ENCODE measurements at regions not wholly inside any gene's neighbourhood (a gene's known extent, or its start where the extent isn't known, plus 50 kb on each side); places are given as distances from the start of the nearest gene placed in this dataset.

GRCh38 chr9:21672761-21673160, 129.7 kb upstream of the MTAP start:
- no peak for DNase-seq

DNA sequence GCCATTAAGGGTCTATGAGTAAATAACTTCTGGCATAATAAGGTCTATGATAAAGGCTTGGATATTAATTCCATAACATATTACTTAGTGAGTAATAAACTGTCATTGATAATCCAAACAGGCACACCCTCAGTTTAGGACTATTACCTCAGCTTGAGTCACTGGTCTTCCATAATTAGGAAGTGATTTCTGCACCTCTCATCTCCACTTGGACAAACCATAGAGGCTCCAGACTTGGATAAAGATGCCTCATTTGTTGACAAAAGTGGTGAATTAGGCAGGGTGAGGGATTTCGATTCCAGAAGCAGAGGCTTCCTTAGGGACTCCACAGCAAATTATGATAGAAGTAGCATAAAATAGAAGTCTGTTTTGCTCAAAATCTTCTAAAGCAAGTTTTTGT, 127.5 kb upstream of the MTAP start:
- no peak for DNase-seq

GRCh38 chr9:21677387-21677786, 125.0 kb upstream of the MTAP start:
- no peak for DNase-seq

- DNase-seq = peak; percentile 20 to 25
Observed at GRCh38 chr9:21677834-21678233, 124.6 kb upstream of the MTAP start.

DNA sequence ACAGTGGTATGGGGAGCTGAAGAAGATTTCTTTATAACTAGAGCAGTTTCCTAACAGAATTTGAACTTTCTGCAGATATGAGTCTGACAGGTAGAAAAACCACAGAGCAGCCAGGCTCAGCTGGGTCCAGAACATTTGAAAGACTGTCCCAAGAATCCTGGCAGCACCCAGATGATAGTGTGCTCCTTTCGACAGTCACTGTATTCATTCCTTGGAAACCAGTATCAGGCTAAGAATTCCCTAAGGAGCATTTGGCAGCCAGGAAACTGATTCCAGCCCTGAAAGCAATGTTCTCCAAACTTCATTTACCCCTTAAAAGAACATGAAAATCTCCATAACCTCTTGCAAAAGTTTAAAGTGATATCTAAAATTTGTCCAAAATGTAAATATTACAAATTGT, 123.0 kb upstream of the MTAP start:
- DNase-seq = no peak

- no peak for DNase-seq
Observed at GRCh38 chr9:21680590-21680989, 121.8 kb upstream of the MTAP start.

GRCh38 chr9:21681641-21682040, 120.8 kb upstream of the MTAP start:
- DNase-seq = peak in 1 of 2 experiments; percentile 1

DNA sequence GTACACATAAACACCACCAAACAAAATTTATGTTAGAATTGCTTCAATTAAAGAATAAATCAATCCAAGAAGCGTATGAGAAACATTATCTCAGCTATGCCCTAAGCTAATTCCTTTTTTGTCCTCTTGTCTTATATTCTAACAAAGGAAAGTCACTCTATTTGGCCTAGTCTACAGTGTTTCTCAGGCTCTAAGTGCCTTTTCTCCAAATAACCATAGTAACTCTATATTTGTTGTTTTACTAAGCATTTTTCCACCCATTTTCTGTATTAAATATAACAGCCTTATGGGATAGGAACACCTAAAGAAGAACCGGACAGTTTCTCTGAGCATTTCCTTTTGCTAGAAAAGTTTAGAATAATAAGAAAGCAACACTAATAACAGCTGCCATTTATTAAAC, 120.1 kb upstream of the MTAP start:
- DNase-seq = no peak

- DNase-seq = no peak
Observed at GRCh38 chr9:21682981-21683380, 119.5 kb upstream of the MTAP start.

- DNase-seq = no peak
Observed at GRCh38 chr9:21683484-21684175, 118.8 kb upstream of the MTAP start.

- no peak for DNase-seq
Observed at GRCh38 chr9:21684231-21684630, 118.2 kb upstream of the MTAP start.

DNA sequence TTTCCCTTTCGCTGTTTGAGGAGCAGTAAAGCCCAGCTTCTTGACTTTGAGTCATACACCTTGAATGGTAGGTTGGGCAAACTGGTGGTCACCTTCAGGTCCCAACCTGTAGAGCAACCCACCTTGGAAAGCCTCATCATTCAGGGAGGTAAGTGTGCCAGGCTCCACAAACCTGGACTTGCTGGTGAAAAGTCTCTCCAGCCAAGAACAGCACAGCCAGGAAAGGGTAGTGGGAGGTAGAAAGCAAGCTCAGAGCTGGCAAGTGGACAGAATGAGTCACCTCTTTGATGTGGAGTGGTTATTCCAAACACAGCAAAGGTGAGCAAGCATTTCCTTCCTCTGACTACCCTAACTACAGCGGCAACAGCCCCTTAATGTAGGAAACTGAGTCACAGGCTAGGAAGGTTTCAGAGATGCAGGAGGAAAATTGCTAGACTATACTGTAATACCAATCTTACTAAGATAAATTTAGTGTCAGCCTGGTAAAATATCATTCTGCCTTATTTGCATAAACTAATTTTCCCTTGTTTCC, 117.5 kb upstream of the MTAP start:
- DNase-seq = peak in 1 of 2 experiments; percentile 36

DNA sequence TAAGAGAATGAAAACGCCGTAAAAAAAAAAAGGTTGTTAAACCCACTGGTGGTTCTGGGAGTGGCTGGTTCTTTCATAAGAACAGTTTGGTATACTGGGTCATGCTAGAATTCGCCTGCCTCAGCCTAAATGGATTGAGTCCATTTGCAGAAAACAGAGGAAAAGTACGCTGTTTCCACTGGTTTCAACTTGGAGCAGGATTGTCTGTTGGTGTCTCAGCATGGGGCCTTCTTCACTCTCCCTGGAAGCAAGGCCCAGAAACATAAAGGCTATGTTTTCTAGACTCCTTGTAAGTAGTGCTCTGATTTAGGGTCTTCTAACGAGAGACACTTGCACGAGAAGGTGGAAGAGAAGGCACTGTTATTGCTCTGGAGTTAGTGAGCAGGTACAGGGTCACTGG, 116.9 kb upstream of the MTAP start:
- DNase-seq = no peak

- no peak for DNase-seq
Observed at GRCh38 chr9:21686738-21687137, 115.7 kb upstream of the MTAP start.

DNA sequence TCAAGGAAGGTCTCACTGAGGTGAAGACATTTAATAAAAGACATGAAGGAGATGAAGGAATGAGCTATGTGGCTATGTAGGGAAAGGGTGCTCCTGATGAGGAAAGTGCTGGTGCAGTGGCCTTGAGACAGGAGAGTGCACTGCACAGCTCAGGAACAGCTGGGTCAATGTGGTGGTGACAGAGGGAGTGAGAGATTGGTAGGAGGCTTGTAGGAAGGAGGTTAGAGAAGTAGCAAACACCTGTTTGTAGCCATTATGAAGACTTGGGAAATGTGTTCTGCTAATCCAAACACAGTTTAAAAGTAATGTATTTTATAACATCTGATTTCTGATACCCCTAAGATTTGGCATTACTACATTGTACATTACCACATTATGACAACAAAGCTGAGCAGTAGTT, 115.1 kb upstream of the MTAP start:
- DNase-seq = no peak

- no peak for DNase-seq
Observed at GRCh38 chr9:21688108-21689102, 114.0 kb upstream of the MTAP start.

- no peak for DNase-seq
Observed at GRCh38 chr9:21689854-21690253, 112.6 kb upstream of the MTAP start.

DNA sequence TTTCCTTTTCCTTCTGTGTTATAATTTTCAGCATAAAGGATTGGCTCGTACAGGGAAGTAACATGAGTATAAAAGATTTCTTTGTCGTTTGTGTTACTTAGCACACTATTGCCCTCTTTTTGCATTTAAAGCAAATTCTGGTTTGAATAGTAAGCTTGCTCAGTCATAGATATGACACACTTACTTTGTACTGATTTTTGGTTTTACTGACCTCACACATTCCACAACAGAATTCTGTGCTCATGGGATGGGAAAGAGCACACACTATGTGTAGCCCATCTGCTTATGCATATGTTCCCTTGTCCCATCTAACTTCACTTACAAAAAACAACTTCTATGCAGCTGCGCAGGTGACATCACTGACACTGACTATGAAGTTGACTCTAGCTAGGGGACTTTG, 111.9 kb upstream of the MTAP start:
- no peak for DNase-seq

GRCh38 chr9:21692390-21692789, 110.0 kb upstream of the MTAP start:
- no peak for DNase-seq

DNA sequence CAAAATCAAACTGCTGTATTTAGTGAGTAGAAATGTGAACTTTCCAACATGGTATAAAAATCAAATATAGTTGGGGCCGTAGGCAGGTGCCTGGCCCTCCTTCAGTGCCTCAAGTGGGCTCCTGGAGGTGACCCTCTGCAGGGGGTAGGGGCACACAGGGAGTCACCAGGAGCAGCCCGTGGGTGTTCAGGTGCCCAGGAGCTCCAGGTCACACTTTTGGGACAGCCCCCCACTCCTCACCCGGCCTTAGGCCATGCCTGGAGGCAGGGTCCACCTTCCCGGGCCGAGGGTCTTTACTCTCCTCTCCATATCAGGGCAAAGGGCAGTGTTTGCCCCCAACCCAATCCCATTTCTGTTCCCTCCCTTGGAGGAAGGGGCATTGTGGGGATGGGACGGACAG, 108.0 kb upstream of the MTAP start:
- DNase-seq = no peak

DNA sequence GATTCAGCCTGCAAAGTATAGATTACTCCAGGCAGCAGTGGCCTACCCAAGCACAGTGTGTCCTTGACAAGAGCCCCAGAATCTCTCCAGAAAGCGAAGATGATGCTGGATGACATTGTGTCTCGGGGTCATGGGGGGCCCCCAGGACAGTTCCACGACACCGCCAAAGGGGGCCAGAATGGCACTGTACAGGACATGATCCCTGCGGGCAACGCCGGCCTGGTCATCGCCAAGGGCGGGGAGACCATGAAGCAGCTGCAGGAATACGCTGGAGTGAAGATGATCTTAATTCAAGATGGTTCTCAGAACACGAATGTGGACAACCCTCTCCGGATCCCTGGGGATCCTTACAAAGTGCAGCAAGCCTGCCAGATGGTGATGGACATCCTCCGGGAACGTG, 107.0 kb upstream of the MTAP start:
- no peak for DNase-seq

GRCh38 chr9:21695874-21696341, 106.5 kb upstream of the MTAP start:
- DNase-seq = no peak

DNA sequence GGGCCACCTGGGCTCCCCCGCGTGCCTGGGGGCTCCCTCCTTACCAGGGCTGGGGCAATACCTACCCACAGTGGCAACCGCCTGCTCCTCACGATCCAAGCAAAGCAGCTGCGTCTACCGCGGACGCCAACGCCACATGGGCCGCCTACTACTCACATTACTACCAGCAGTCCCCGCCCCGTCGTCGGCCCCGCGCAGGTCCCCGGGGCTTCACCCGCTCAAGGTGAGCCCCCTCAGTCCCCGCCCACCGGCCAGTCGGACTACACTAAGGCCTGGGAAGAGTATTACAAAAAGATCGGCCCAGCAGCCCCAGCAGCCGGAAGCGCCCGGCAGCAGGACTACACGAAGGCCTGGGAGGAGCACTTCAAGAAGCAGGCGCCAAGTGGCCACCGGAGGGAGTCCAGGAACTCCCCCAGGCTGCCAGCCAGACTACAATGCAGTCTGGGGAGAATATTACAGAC, 106.0 kb upstream of the MTAP start:
- no peak for DNase-seq

GRCh38 chr9:21708260-21708711, 94.2 kb upstream of the MTAP start:
- no peak for DNase-seq

Measured in SW 1271 (cell line).